ENCODE measurements at regions not wholly inside any gene's neighbourhood (a gene's known extent, or its start where the extent isn't known, plus 50 kb on each side); places are given as distances from the start of the nearest gene placed in this dataset.

GRCh38 chrX:39716401-39716800 is 381.4 kb downstream of the BCOR start:
- 72% methylated on average over 8 of the region's 8 CpGs for WGBS

GRCh38 chrX:39716802-39717540 is 380.8 kb downstream of the BCOR start:
- no peak overlapping the region for H3K27ac ChIP-seq (ENCODE audit: low read length, poor library complexity, severe bottlenecking)
- no peak overlapping the region for H3K4ac ChIP-seq (ENCODE audit: low read depth in 1 of 2, low read length in 2 of 2)
- H3K14ac ChIP-seq (ENCODE audit: low read length in 2 of 2): no peak overlapping the region
- H3K4me2 ChIP-seq (ENCODE audit: low read length, poor library complexity, severe bottlenecking): no peak overlapping the region
- no peak overlapping the region for H2BK15ac ChIP-seq (ENCODE audit: low read depth, poor library complexity, severe bottlenecking)
- H3K27me3 ChIP-seq (ENCODE audit: control insufficient read depth in 1 of 2, insufficient read depth in 1 of 2, low read length in 2 of 2): peaks cover 0 to 68% of the 10 kb centered on the region in 2 experiments
- no peak overlapping the region for H2BK5ac ChIP-seq (ENCODE audit: low read depth, low read length, poor library complexity, severe bottlenecking)
- H3K4me3 ChIP-seq (ENCODE audit: insufficient read depth in 1 of 2, low read depth in 1 of 2, low read length in 2 of 2): no peak overlapping the region
- H4K91ac ChIP-seq (ENCODE audit: low read length): no peak overlapping the region
- H3K9me3 ChIP-seq (ENCODE audit: control insufficient read depth, low read length): no peaks in the 10 kb centered on the region
- H3K18ac ChIP-seq (ENCODE audit: low read depth in 1 of 2, low read length in 2 of 2): no peak overlapping the region
- H2BK120ac ChIP-seq (ENCODE audit: low read depth, low read length): no peak overlapping the region
- no peaks in the 10 kb centered on the region for H3K4me1 ChIP-seq (ENCODE audit: control insufficient read depth, insufficient read depth, low read depth, low read length)
- H3K9ac ChIP-seq (ENCODE audit: low read length): no peak overlapping the region
- no peak overlapping the region for H4K8ac ChIP-seq (ENCODE audit: low read length)
- no peak overlapping the region for H2BK12ac ChIP-seq (ENCODE audit: low read length in 2 of 2)
- H2AK5ac ChIP-seq (ENCODE audit: low read length, severe bottlenecking): no peak overlapping the region
- H3K36me3 ChIP-seq (ENCODE audit: control insufficient read depth in 1 of 2, insufficient read depth in 2 of 2, low read depth in 1 of 2, low read length in 2 of 2): no peaks in the 10 kb centered on the region
- no peaks in the 10 kb centered on the region for H3K79me1 ChIP-seq (replicated peaks; ENCODE audit: low read length, poor library complexity, severe bottlenecking)
- H2AFZ ChIP-seq (ENCODE audit: low read depth, low read length): no peak overlapping the region
- DNase-seq: no peak
- WGBS: 90% methylated on average over 6 of the region's 6 CpGs
- H3K23ac ChIP-seq (ENCODE audit: low read length in 2 of 2): no peak overlapping the region

More at GRCh38 chrX:39716401-39716800, 381.4 kb downstream of the BCOR start:
- Histone ChIP-seq H2BK120ac (ENCODE audit: low read depth, low read length) (no peak overlapping the region), H2BK15ac (ENCODE audit: low read depth, poor library complexity, severe bottlenecking) (no peak overlapping the region), H3K4ac (ENCODE audit: low read depth in 1 of 2, low read length in 2 of 2) (no peak overlapping the region), H2BK5ac (ENCODE audit: low read depth, low read length, poor library complexity, severe bottlenecking) (no peak overlapping the region), H3K4me3 (ENCODE audit: insufficient read depth in 1 of 2, low read depth in 1 of 2, low read length in 2 of 2) (no peak overlapping the region), H3K36me3 (ENCODE audit: control insufficient read depth in 1 of 2, insufficient read depth in 2 of 2, low read depth in 1 of 2, low read length in 2 of 2) (no peaks in the 10 kb centered on the region), H3K14ac (ENCODE audit: low read length in 2 of 2) (no peak overlapping the region), H3K23ac (ENCODE audit: low read length in 2 of 2) (no peak overlapping the region), H2BK12ac (ENCODE audit: low read length in 2 of 2) (no peak overlapping the region), H3K79me1 (replicated peaks; ENCODE audit: low read length, poor library complexity, severe bottlenecking) (no peaks in the 10 kb centered on the region), H3K9me3 (ENCODE audit: control insufficient read depth, low read length) (no peaks in the 10 kb centered on the region), H4K91ac (ENCODE audit: low read length) (no peak overlapping the region), H3K27ac (ENCODE audit: low read length, poor library complexity, severe bottlenecking) (no peak overlapping the region), H3K18ac (ENCODE audit: low read depth in 1 of 2, low read length in 2 of 2) (no peak overlapping the region), H3K9ac (ENCODE audit: low read length) (no peak overlapping the region), H3K4me1 (ENCODE audit: control insufficient read depth, insufficient read depth, low read depth, low read length) (no peaks in the 10 kb centered on the region), H3K4me2 (ENCODE audit: low read length, poor library complexity, severe bottlenecking) (no peak overlapping the region), H4K8ac (ENCODE audit: low read length) (no peak overlapping the region), H2AK5ac (ENCODE audit: low read length, severe bottlenecking) (no peak overlapping the region), H3K27me3 (ENCODE audit: control insufficient read depth in 1 of 2, insufficient read depth in 1 of 2, low read length in 2 of 2) (peaks cover 0 to 67% of the 10 kb centered on the region in 2 experiments), H2AFZ (ENCODE audit: low read depth, low read length) (no peak overlapping the region)
- no peak for DNase-seq

- Histone ChIP-seq H3K23ac (ENCODE audit: low read length in 2 of 2) (no peak overlapping the region), H4K8ac (ENCODE audit: low read length) (no peak overlapping the region), H3K14ac (ENCODE audit: low read length in 2 of 2) (no peak overlapping the region), H3K4me1 (ENCODE audit: control insufficient read depth, insufficient read depth, low read depth, low read length) (no peaks in the 10 kb centered on the region), H2AFZ (ENCODE audit: low read depth, low read length) (no peak overlapping the region), H4K91ac (ENCODE audit: low read length) (no peak overlapping the region), H3K27ac (ENCODE audit: low read length, poor library complexity, severe bottlenecking) (no peak overlapping the region), H3K9ac (ENCODE audit: low read length) (no peak overlapping the region), H3K18ac (ENCODE audit: low read depth in 1 of 2, low read length in 2 of 2) (no peak overlapping the region), H2BK15ac (ENCODE audit: low read depth, poor library complexity, severe bottlenecking) (no peak overlapping the region), H2BK5ac (ENCODE audit: low read depth, low read length, poor library complexity, severe bottlenecking) (no peak overlapping the region), H3K4me3 (ENCODE audit: insufficient read depth in 1 of 2, low read depth in 1 of 2, low read length in 2 of 2) (no peak overlapping the region), H3K9me3 (ENCODE audit: control insufficient read depth, low read length) (peaks cover 3% of the 10 kb centered on the region), H2BK12ac (ENCODE audit: low read length in 2 of 2) (no peak overlapping the region), H3K4me2 (ENCODE audit: low read length, poor library complexity, severe bottlenecking) (no peak overlapping the region), H3K36me3 (ENCODE audit: control insufficient read depth in 1 of 2, insufficient read depth in 2 of 2, low read depth in 1 of 2, low read length in 2 of 2) (no peaks in the 10 kb centered on the region), H3K27me3 (ENCODE audit: control insufficient read depth in 1 of 2, insufficient read depth in 1 of 2, low read length in 2 of 2) (peaks cover 0 to 69% of the 10 kb centered on the region in 2 experiments), H2BK120ac (ENCODE audit: low read depth, low read length) (no peak overlapping the region), H3K79me1 (replicated peaks; ENCODE audit: low read length, poor library complexity, severe bottlenecking) (no peaks in the 10 kb centered on the region), H3K4ac (ENCODE audit: low read depth in 1 of 2, low read length in 2 of 2) (no peak overlapping the region), H2AK5ac (ENCODE audit: low read length, severe bottlenecking) (no peak overlapping the region)
- DNase-seq: no peak
- WGBS: no CpG with 5 or more reads among the region's 2 CpGs
These were observed 378.8 kb downstream of the BCOR start for GRCh38 chrX:39718981-39719380.

GRCh38 chrX:39720945-39721344 is 376.8 kb downstream of the BCOR start:
- no peaks in the 10 kb centered on the region for H3K36me3 ChIP-seq (ENCODE audit: control insufficient read depth in 1 of 2, insufficient read depth in 2 of 2, low read depth in 1 of 2, low read length in 2 of 2)
- no peak overlapping the region for H3K14ac ChIP-seq (ENCODE audit: low read length in 2 of 2)
- H3K4me2 ChIP-seq (ENCODE audit: low read length, poor library complexity, severe bottlenecking): no peak overlapping the region
- peaks cover 3% of the 10 kb centered on the region for H3K9me3 ChIP-seq (ENCODE audit: control insufficient read depth, low read length)
- DNase-seq: no peak
- H3K18ac ChIP-seq (ENCODE audit: low read depth in 1 of 2, low read length in 2 of 2): no peak overlapping the region
- H3K23ac ChIP-seq (ENCODE audit: low read length in 2 of 2): no peak overlapping the region
- H4K8ac ChIP-seq (ENCODE audit: low read length): no peak overlapping the region
- H2AK5ac ChIP-seq (ENCODE audit: low read length, severe bottlenecking): no peak overlapping the region
- WGBS: no CpG with 5 or more reads among the region's 2 CpGs
- H3K4me3 ChIP-seq (ENCODE audit: insufficient read depth in 1 of 2, low read depth in 1 of 2, low read length in 2 of 2): no peak overlapping the region
- H3K4ac ChIP-seq (ENCODE audit: low read depth in 1 of 2, low read length in 2 of 2): no peak overlapping the region
- no peak overlapping the region for H3K9ac ChIP-seq (ENCODE audit: low read length)
- H2AFZ ChIP-seq (ENCODE audit: low read depth, low read length): no peak overlapping the region
- H4K91ac ChIP-seq (ENCODE audit: low read length): no peak overlapping the region
- H3K27me3 ChIP-seq (ENCODE audit: control insufficient read depth in 1 of 2, insufficient read depth in 1 of 2, low read length in 2 of 2): peaks cover 0 to 75% of the 10 kb centered on the region in 2 experiments
- H2BK5ac ChIP-seq (ENCODE audit: low read depth, low read length, poor library complexity, severe bottlenecking): no peak overlapping the region
- H3K4me1 ChIP-seq (ENCODE audit: control insufficient read depth, insufficient read depth, low read depth, low read length): peaks cover 1% of the 10 kb centered on the region
- H2BK120ac ChIP-seq (ENCODE audit: low read depth, low read length): no peak overlapping the region
- no peak overlapping the region for H2BK15ac ChIP-seq (ENCODE audit: low read depth, poor library complexity, severe bottlenecking)
- no peak overlapping the region for H2BK12ac ChIP-seq (ENCODE audit: low read length in 2 of 2)
- H3K27ac ChIP-seq (ENCODE audit: low read length, poor library complexity, severe bottlenecking): no peak overlapping the region
- no peaks in the 10 kb centered on the region for H3K79me1 ChIP-seq (replicated peaks; ENCODE audit: low read length, poor library complexity, severe bottlenecking)
